DOHH2 (cell line): ENCODE measurements at regions not wholly inside any gene's neighbourhood (a gene's known extent, or its start where the extent isn't known, plus 50 kb on each side); places are given as distances from the start of the nearest gene placed in this dataset.

ENCODE experiments used
- EZH2phosphoT487 ChIP-seq: fragments of 200-600 bp; sonication (generic); IDR thresholded peaks from 2 replicates; pipeline ENCODE4 v1.6.1; 2017; ENCODE audit warnings: borderline replicate concordance, mild to moderate bottlenecking, antibody characterized with exemption, low read length, moderate library complexity, mixed read lengths
- TF ChIP-seq, protein P1 (sequence below): fragments of 200-600 bp; sonication (generic); IDR thresholded peaks from one replicate; pipeline ENCODE4 v1.5.1; 2014; ENCODE audit warnings: antibody characterized with exemption, mild to moderate bottlenecking, low read depth, low read length; ENCODE audit not compliant: poor library complexity, severe bottlenecking

DNA sequence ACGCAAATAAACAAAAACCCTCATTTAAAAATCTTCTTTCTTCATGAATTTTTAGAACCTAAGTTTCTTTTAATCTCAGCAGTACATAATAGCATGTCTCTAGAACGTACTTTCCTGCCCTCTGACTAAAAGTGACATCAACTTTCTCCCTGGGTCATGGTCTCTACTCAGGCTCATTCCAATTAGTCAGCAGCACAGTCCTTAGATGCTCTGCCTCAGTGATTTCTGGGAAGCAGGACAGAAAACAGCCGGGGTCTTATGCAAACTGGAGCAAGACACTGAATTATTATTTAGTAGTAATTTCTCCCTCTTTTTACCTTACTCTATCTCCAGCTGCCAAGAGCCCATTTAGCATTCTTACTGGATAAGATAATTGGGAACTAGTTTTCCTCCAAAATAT is 365.2 kb downstream of the TUSC7 start:
- TF ChIP-seq, protein P1, sequence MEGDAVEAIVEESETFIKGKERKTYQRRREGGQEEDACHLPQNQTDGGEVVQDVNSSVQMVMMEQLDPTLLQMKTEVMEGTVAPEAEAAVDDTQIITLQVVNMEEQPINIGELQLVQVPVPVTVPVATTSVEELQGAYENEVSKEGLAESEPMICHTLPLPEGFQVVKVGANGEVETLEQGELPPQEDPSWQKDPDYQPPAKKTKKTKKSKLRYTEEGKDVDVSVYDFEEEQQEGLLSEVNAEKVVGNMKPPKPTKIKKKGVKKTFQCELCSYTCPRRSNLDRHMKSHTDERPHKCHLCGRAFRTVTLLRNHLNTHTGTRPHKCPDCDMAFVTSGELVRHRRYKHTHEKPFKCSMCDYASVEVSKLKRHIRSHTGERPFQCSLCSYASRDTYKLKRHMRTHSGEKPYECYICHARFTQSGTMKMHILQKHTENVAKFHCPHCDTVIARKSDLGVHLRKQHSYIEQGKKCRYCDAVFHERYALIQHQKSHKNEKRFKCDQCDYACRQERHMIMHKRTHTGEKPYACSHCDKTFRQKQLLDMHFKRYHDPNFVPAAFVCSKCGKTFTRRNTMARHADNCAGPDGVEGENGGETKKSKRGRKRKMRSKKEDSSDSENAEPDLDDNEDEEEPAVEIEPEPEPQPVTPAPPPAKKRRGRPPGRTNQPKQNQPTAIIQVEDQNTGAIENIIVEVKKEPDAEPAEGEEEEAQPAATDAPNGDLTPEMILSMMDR: no peak
- TF ChIP-seq EZH2phosphoT487: no peak
